SK-N-SH treated with all-trans-retinoic acid at 6 μM for 48 hours (cell line): ENCODE measurements at regions not wholly inside any gene's neighbourhood (a gene's known extent, or its start where the extent isn't known, plus 50 kb on each side); places are given as distances from the start of the nearest gene placed in this dataset.

Experiments used
- ATAC-seq: fragments of 200-7000 bp; cut with Tn5 transposase; 3 replicates; pipeline ENCODE4 v1.9.1; 2020; ENCODE audit warnings: mild to moderate bottlenecking, moderate library complexity
- ARNTL ChIP-seq: fragments of 450-650 bp; formaldehyde crosslinking; IDR thresholded peaks from 2 replicates; pipeline ENCODE4 v1.5.0; 2020; ENCODE audit warnings: low read depth, mild to moderate bottlenecking, moderate library complexity, borderline replicate concordance
- BACH2 ChIP-seq: fragments of 250-450 bp; sonication (Bioruptor Pico); IDR thresholded peaks from 2 replicates; pipeline ENCODE4 v1.9.0; 2021; ENCODE audit warnings: mild to moderate bottlenecking, borderline replicate concordance
- CREB5 ChIP-seq: fragments of 250-450 bp; sonication (Bioruptor Pico); IDR thresholded peaks from 2 replicates; pipeline ENCODE4 v1.5.1; 2020; ENCODE audit warnings: low read depth, mild to moderate bottlenecking, moderate library complexity
- CSDC2 ChIP-seq: fragments of 250-450 bp; sonication (Bioruptor Pico); IDR thresholded peaks from 2 replicates; pipeline ENCODE4 v1.5.0; 2020; ENCODE audit warnings: mild to moderate bottlenecking, moderate library complexity
- CSRNP3 ChIP-seq: fragments of 250-450 bp; sonication (Bioruptor Pico); IDR thresholded peaks from 2 replicates; pipeline ENCODE4 v1.5.1; 2021; ENCODE audit warnings: mild to moderate bottlenecking, moderate library complexity
- GLIS3 ChIP-seq: fragments of 250-450 bp; sonication (Bioruptor Pico); IDR thresholded peaks from 2 replicates; pipeline ENCODE4 v1.5.0; 2020; ENCODE audit warnings: mild to moderate bottlenecking, moderate library complexity
- ISL1 ChIP-seq: fragments of 250-450 bp; sonication (Bioruptor Pico); IDR thresholded peaks from 2 replicates; pipeline ENCODE4 v2.1.2; 2022; ENCODE audit warnings: mild to moderate bottlenecking, moderate library complexity
- OSR1 ChIP-seq: fragments of 250-450 bp; sonication (Bioruptor Pico); IDR thresholded peaks from 2 replicates; pipeline ENCODE4 v1.8.0; 2022; ENCODE audit warnings: moderate library complexity, mild to moderate bottlenecking, inconsistent platforms
- PATZ1 ChIP-seq: fragments of 250-450 bp; sonication (Bioruptor Pico); IDR thresholded peaks from 2 replicates; pipeline ENCODE4 v1.8.0; 2020; ENCODE audit warnings: mild to moderate bottlenecking, moderate library complexity, borderline replicate concordance
- POU6F1 ChIP-seq: fragments of 250-450 bp; sonication (Bioruptor Pico); IDR thresholded peaks from 2 replicates; pipeline ENCODE4 v1.8.0; 2021; ENCODE audit warnings: low read depth, mild to moderate bottlenecking, moderate library complexity, borderline replicate concordance
- PPARA ChIP-seq: fragments of 250-450 bp; sonication (Bioruptor Pico); IDR thresholded peaks from 2 replicates; pipeline ENCODE4 v1.5.0; 2020; ENCODE audit warnings: mild to moderate bottlenecking, borderline replicate concordance
- RARB ChIP-seq: fragments of 250-450 bp; sonication (Bioruptor Pico); IDR thresholded peaks from 2 replicates; pipeline ENCODE4 v1.8.0; 2021; ENCODE audit warnings: mild to moderate bottlenecking, moderate library complexity
- SNAI2 ChIP-seq: fragments of 250-450 bp; sonication (Bioruptor Pico); IDR thresholded peaks from 2 replicates; pipeline ENCODE4 v1.5.0; 2020; ENCODE audit warnings: mild to moderate bottlenecking, moderate library complexity
- TCF4 ChIP-seq: fragments of 250-450 bp; sonication (Bioruptor Pico); IDR thresholded peaks from 2 replicates; pipeline ENCODE4 v1.8.0; 2021; ENCODE audit warnings: mild to moderate bottlenecking, moderate library complexity, borderline replicate concordance
- TOX ChIP-seq: fragments of 250-450 bp; sonication (Bioruptor Pico); IDR thresholded peaks from 2 replicates; pipeline ENCODE4 v1.8.0; 2021; ENCODE audit warnings: mild to moderate bottlenecking, moderate library complexity, borderline replicate concordance
- TSHZ2 ChIP-seq: fragments of 250-450 bp; sonication (Bioruptor Pico); IDR thresholded peaks from 2 replicates; pipeline ENCODE4 v1.5.0; 2020; ENCODE audit warnings: mild to moderate bottlenecking, moderate library complexity
- ZFP3 ChIP-seq: fragments of 250-450 bp; sonication (Bioruptor Pico); IDR thresholded peaks from 2 replicates; pipeline ENCODE4 v1.5.0; 2020; ENCODE audit warnings: mild to moderate bottlenecking, moderate library complexity
- ZFP30 ChIP-seq: fragments of 450-650 bp; formaldehyde crosslinking; IDR thresholded peaks from 2 replicates; pipeline ENCODE4 v1.5.0; 2022; ENCODE audit warnings: mild to moderate bottlenecking, moderate library complexity
- ZNF565 ChIP-seq: fragments of 450-650 bp; formaldehyde crosslinking; conservative IDR thresholded peaks from 2 replicates; pipeline ENCODE4 v1.5.0; 2020; ENCODE audit warnings: low read depth, mild to moderate bottlenecking, moderate library complexity
- ZNF70 ChIP-seq: fragments of 450-650 bp; formaldehyde crosslinking; IDR thresholded peaks from 2 replicates; pipeline ENCODE4 v1.5.0; 2020; ENCODE audit warnings: mild to moderate bottlenecking, moderate library complexity
- ZNF8 ChIP-seq: fragments of 450-650 bp; formaldehyde crosslinking; IDR thresholded peaks from 2 replicates; pipeline ENCODE4 v1.5.0; 2020; ENCODE audit warnings: mild to moderate bottlenecking, moderate library complexity

- TF ChIP-seq BACH2 (CRISPR knock-in tag) (no peak), ZNF70 (no peak), PATZ1 (no peak)
Observed at GRCh38 chr2:19198381-19198780, 160.0 kb downstream of the OSR1 start (continued).

- ATAC-seq: peak; percentile 45; the same call in 2 of the 3 replicates
- TF ChIP-seq TSHZ2 (CRISPR knock-in tag) (no peak), CSDC2 (no peak), ZNF70 (no peak), CSRNP3 (CRISPR knock-in tag) (no peak), ZFP30 (no peak), ISL1 (CRISPR knock-in tag) (no peak), POU6F1 (CRISPR knock-in tag) (no peak), OSR1 (CRISPR knock-in tag) (no peak), ZNF8 (CRISPR knock-in tag) (no peak), ARNTL (CRISPR knock-in tag) (no peak), BACH2 (CRISPR knock-in tag) (no peak), RARB (no peak), TCF4 (no peak), ZNF565 (CRISPR knock-in tag) (no peak)
Observed at GRCh38 chr2:19195661-19196060, 162.8 kb downstream of the OSR1 start.

- no peak for ATAC-seq
- TF ChIP-seq CSRNP3 (CRISPR knock-in tag): no peak
- TF ChIP-seq GLIS3 (CRISPR knock-in tag): no peak
- TF ChIP-seq ZNF565 (CRISPR knock-in tag): no peak
- no peak for TF ChIP-seq BACH2 (CRISPR knock-in tag)
- no peak for TF ChIP-seq OSR1 (CRISPR knock-in tag)
- TF ChIP-seq ZFP30: no peak
- TF ChIP-seq CSDC2: no peak
- TF ChIP-seq PPARA (CRISPR knock-in tag): no peak
- TF ChIP-seq SNAI2: no peak
- no peak for TF ChIP-seq RARB
- TF ChIP-seq ARNTL (CRISPR knock-in tag): no peak
- no peak for TF ChIP-seq ISL1 (CRISPR knock-in tag)
Observed at GRCh38 chr2:19189391-19189790, 169.0 kb downstream of the OSR1 start.

- TF ChIP-seq TSHZ2 (CRISPR knock-in tag) (no peak), SNAI2 (no peak), ISL1 (CRISPR knock-in tag) (no peak), ZFP30 (no peak), ZFP3 (CRISPR knock-in tag) (no peak), ZNF70 (no peak), TOX (CRISPR knock-in tag) (no peak), CSDC2 (no peak), GLIS3 (CRISPR knock-in tag) (no peak), ARNTL (CRISPR knock-in tag) (no peak), PPARA (CRISPR knock-in tag) (no peak), RARB (no peak), CREB5 (CRISPR knock-in tag) (no peak)
- ATAC-seq: peak; percentile 86
Observed at GRCh38 chr2:19187323-19188020, 171.0 kb downstream of the OSR1 start.
